ENCODE measurements at regions not wholly inside any gene's neighbourhood (a gene's known extent, or its start where the extent isn't known, plus 50 kb on each side); places are given as distances from the start of the nearest gene placed in this dataset.

GRCh38 chrX:83022020-83022419 is 486.1 kb upstream of the POU3F4 start:
- TF ChIP-seq CTCF (IDR thresholded peaks at IDR 0.05; ENCODE audit: poor library complexity) (no peak), EZH2 (IDR thresholded peaks at IDR 0.05; ENCODE audit: borderline replicate concordance) (no peak)

All from hepatocyte (in vitro differentiated cells).